Effector memory CD8-positive, alpha-beta T cell (primary cell): ENCODE measurements at regions not wholly inside any gene's neighbourhood (a gene's known extent, or its start where the extent isn't known, plus 50 kb on each side); places are given as distances from the start of the nearest gene placed in this dataset.

ENCODE experiments used
- ATAC-seq: fragments of 150-1000 bp; cut with Tn5 transposase; replicated peaks from 2 replicates; pipeline ENCODE4 v1.10.0; 2021; ENCODE audit warnings: mild to moderate bottlenecking, moderate library complexity
- DNase-seq, 3 experiments: peaks; one replicate each; pipeline ENCODE4 v3.0.0; 2021
- H3K27ac Mint-ChIP-seq, 2 donors: one replicate each; pipeline ENCODE4 v1.8.0; 2022; ENCODE audit warnings: mild to moderate bottlenecking in 2 of 2, mixed read lengths in 2 of 2, moderate library complexity in 2 of 2
- H3K27me3 Mint-ChIP-seq, 2 donors: one replicate each; pipeline ENCODE4 v1.8.0; 2022; ENCODE audit warnings: mixed read lengths in 2 of 2
- H3K36me3 Mint-ChIP-seq: one replicate; pipeline ENCODE4 v1.8.0; 2022; ENCODE audit warnings: mild to moderate bottlenecking, moderate library complexity, mixed read lengths; ENCODE audit not compliant: insufficient read depth
- H3K4me1 Mint-ChIP-seq, 2 donors: one replicate each; pipeline ENCODE4 v1.8.0; 2022; ENCODE audit warnings: low read depth in 2 of 2, mixed read lengths in 2 of 2
- H3K4me3 Mint-ChIP-seq, 2 donors: one replicate each; pipeline ENCODE4 v1.8.0; 2022; ENCODE audit warnings: mild to moderate bottlenecking in 2 of 2, mixed read lengths in 2 of 2, moderate library complexity in 2 of 2
- H3K9me3 Mint-ChIP-seq, 2 donors: one replicate each; pipeline ENCODE4 v1.8.0; 2022; ENCODE audit warnings: mixed read lengths in 2 of 2

- no peak for DNase-seq
- H3K27me3 Mint-ChIP-seq: no peaks in the 10 kb centered on the region
- peaks cover 7 to 10% of the 10 kb centered on the region in 2 donors for H3K9me3 Mint-ChIP-seq
- H3K4me3 Mint-ChIP-seq: no peak overlapping the region
- H3K27ac Mint-ChIP-seq: no peak overlapping the region
- ATAC-seq: no peak
- H3K4me1 Mint-ChIP-seq: no peaks in the 10 kb centered on the region
- peaks cover 2% of the 10 kb centered on the region for H3K36me3 Mint-ChIP-seq
These were observed 399.2 kb downstream of the NLGN4X start for GRCh38 chrX:5829469-5829868.

GRCh38 chrX:5829060-5829459 is 399.6 kb downstream of the NLGN4X start:
- Mint-ChIP-seq H3K4me1 (no peaks in the 10 kb centered on the region), H3K27me3 (no peaks in the 10 kb centered on the region), H3K36me3 (peaks cover 2% of the 10 kb centered on the region), H3K4me3 (no peak overlapping the region), H3K27ac (no peak overlapping the region), H3K9me3 (peaks cover 7 to 10% of the 10 kb centered on the region in 2 donors)
- ATAC-seq (no peak), DNase-seq (no peak)

- ATAC-seq: no peak
- Mint-ChIP-seq H3K36me3 (no peaks in the 10 kb centered on the region), H3K4me1 (no peaks in the 10 kb centered on the region), H3K27ac (no peak overlapping the region), H3K4me3 (no peak overlapping the region), H3K9me3 (peaks cover 4 to 7% of the 10 kb centered on the region in 2 donors), H3K27me3 (no peaks in the 10 kb centered on the region)
- DNase-seq: no peak
These were observed 404.8 kb downstream of the NLGN4X start for GRCh38 chrX:5823903-5824302.

GRCh38 chrX:5810636-5811035 is 418.0 kb downstream of the NLGN4X start:
- no peak for DNase-seq
- peaks cover 0 to 2% of the 10 kb centered on the region in 2 donors for H3K9me3 Mint-ChIP-seq
- ATAC-seq: no peak

GRCh38 chrX:5807181-5807580 is 421.5 kb downstream of the NLGN4X start:
- Mint-ChIP-seq H3K9me3 (peaks cover 3 to 10% of the 10 kb centered on the region in 2 donors), H3K27me3 (no peaks in the 10 kb centered on the region)
- no peak for DNase-seq

More at GRCh38 chrX:5810636-5811035, 418.0 kb downstream of the NLGN4X start:
- Mint-ChIP-seq H3K27me3 (no peaks in the 10 kb centered on the region), H3K36me3 (no peaks in the 10 kb centered on the region), H3K4me1 (no peaks in the 10 kb centered on the region), H3K4me3 (no peak overlapping the region), H3K27ac (no peak overlapping the region)

GRCh38 chrX:5802391-5802790 is 426.3 kb downstream of the NLGN4X start:
- H3K9me3 Mint-ChIP-seq: peaks cover 3 to 10% of the 10 kb centered on the region in 2 donors
- DNase-seq: no peak
- H3K27me3 Mint-ChIP-seq: no peaks in the 10 kb centered on the region

More at GRCh38 chrX:5807181-5807580, 421.5 kb downstream of the NLGN4X start:
- H3K4me1 Mint-ChIP-seq: no peaks in the 10 kb centered on the region
- no peak overlapping the region for H3K4me3 Mint-ChIP-seq
- no peak for ATAC-seq
- no peaks in the 10 kb centered on the region for H3K36me3 Mint-ChIP-seq
- no peak overlapping the region for H3K27ac Mint-ChIP-seq

GRCh38 chrX:5791721-5792120 is 436.9 kb downstream of the NLGN4X start:
- DNase-seq: no peak
- no peak for ATAC-seq
- Mint-ChIP-seq H3K4me1 (no peaks in the 10 kb centered on the region), H3K4me3 (no peak overlapping the region), H3K27me3 (no peaks in the 10 kb centered on the region), H3K9me3 (peaks cover 4 to 19% of the 10 kb centered on the region in 2 donors), H3K36me3 (no peaks in the 10 kb centered on the region), H3K27ac (no peak overlapping the region)

More at GRCh38 chrX:5802391-5802790, 426.3 kb downstream of the NLGN4X start:
- Mint-ChIP-seq H3K4me1 (no peaks in the 10 kb centered on the region), H3K27ac (no peak overlapping the region), H3K4me3 (no peak overlapping the region), H3K36me3 (no peaks in the 10 kb centered on the region)
- ATAC-seq: no peak

GRCh38 chrX:5788910-5789309 is 439.8 kb downstream of the NLGN4X start:
- ATAC-seq: no peak
- Mint-ChIP-seq H3K27me3 (no peaks in the 10 kb centered on the region), H3K27ac (no peak overlapping the region), H3K36me3 (no peaks in the 10 kb centered on the region), H3K9me3 (peaks cover 2 to 19% of the 10 kb centered on the region in 2 donors), H3K4me3 (no peak overlapping the region), H3K4me1 (no peaks in the 10 kb centered on the region)
- no peak for DNase-seq

- Mint-ChIP-seq H3K4me1 (no peaks in the 10 kb centered on the region), H3K27me3 (no peaks in the 10 kb centered on the region), H3K36me3 (no peaks in the 10 kb centered on the region), H3K9me3 (peaks cover 8% of the 10 kb centered on the region in 2 donors), H3K27ac (no peak overlapping the region), H3K4me3 (no peak overlapping the region)
- DNase-seq (no peak), ATAC-seq (no peak)
These were observed 447.8 kb downstream of the NLGN4X start for GRCh38 chrX:5780821-5781220.

- peaks cover 8 to 9% of the 10 kb centered on the region in 2 donors for H3K9me3 Mint-ChIP-seq
- H3K27me3 Mint-ChIP-seq: no peaks in the 10 kb centered on the region
- no peaks in the 10 kb centered on the region for H3K4me1 Mint-ChIP-seq
- no peak overlapping the region for H3K27ac Mint-ChIP-seq
- no peak overlapping the region for H3K4me3 Mint-ChIP-seq
- DNase-seq (no peak), ATAC-seq (no peak)
- H3K36me3 Mint-ChIP-seq: no peaks in the 10 kb centered on the region
These were observed 452.7 kb downstream of the NLGN4X start for GRCh38 chrX:5775846-5776430.

- ATAC-seq (no peak), DNase-seq (no peak)
- H3K27ac Mint-ChIP-seq: no peak overlapping the region
- H3K4me1 Mint-ChIP-seq: no peaks in the 10 kb centered on the region
- H3K4me3 Mint-ChIP-seq: no peak overlapping the region
- peaks cover 8 to 9% of the 10 kb centered on the region in 2 donors for H3K9me3 Mint-ChIP-seq
- no peaks in the 10 kb centered on the region for H3K27me3 Mint-ChIP-seq
- H3K36me3 Mint-ChIP-seq: no peaks in the 10 kb centered on the region
These were observed 454.2 kb downstream of the NLGN4X start for GRCh38 chrX:5774446-5774845.

- Mint-ChIP-seq H3K9me3 (peaks cover 0 to 1% of the 10 kb centered on the region in 2 donors), H3K4me3 (no peak overlapping the region), H3K4me1 (no peaks in the 10 kb centered on the region), H3K27ac (no peak overlapping the region), H3K36me3 (no peaks in the 10 kb centered on the region), H3K27me3 (no peaks in the 10 kb centered on the region)
- ATAC-seq (no peak), DNase-seq (no peak)
These were observed 457.2 kb downstream of the NLGN4X start for GRCh38 chrX:5771441-5771840.

- Mint-ChIP-seq H3K36me3 (peaks cover 3% of the 10 kb centered on the region), H3K4me3 (no peak overlapping the region), H3K4me1 (no peaks in the 10 kb centered on the region), H3K27ac (no peak overlapping the region), H3K27me3 (no peaks in the 10 kb centered on the region), H3K9me3 (peaks cover 0 to under 1% of the 10 kb centered on the region in 2 donors)
- DNase-seq (no peak), ATAC-seq (no peak)
These were observed 472.1 kb downstream of the NLGN4X start for GRCh38 chrX:5756616-5757015.

GRCh38 chrX:5753291-5753690 is 475.4 kb downstream of the NLGN4X start:
- DNase-seq (no peak), ATAC-seq (no peak)
- Mint-ChIP-seq H3K4me1 (no peaks in the 10 kb centered on the region), H3K27me3 (no peaks in the 10 kb centered on the region), H3K9me3 (peaks cover 0 to 1% of the 10 kb centered on the region in 2 donors), H3K36me3 (peaks cover 3% of the 10 kb centered on the region), H3K4me3 (no peak overlapping the region), H3K27ac (no peak overlapping the region)
